ENCODE measurements at regions not wholly inside any gene's neighbourhood (a gene's known extent, or its start where the extent isn't known, plus 50 kb on each side); places are given as distances from the start of the nearest gene placed in this dataset.

DNA sequence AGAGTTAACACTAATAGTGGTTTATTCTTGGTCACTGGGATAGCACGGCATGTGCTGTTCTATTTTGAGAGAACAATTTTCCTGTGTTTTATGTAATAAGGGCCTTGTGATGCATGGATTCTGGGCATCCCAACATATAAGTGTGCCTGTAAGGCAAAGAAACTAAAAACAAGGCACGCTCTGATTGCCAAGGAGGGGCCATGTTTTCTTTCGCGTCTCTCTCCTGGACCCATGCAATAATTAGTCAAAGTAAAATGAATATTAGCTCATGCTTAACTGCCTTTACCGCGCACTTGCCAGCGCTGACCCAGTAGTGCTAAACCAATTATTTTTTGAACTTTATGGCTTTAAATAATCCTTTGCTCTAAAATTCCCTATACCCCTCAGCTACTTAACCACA lies 140.9 kb downstream of the PSAT1 start:
- in situ Hi-C loops (cut with MboI) = loop anchor here (25.0 kb wide), 2 partner anchors 699 to 1124 kb away; partner anchors contain the start of gene TLE4
- Histone ChIP-seq H2AFZ (no peak overlapping the region), H3K4me1 (ENCODE audit: insufficient read depth) (no peaks in the 10 kb centered on the region), H3K27ac (no peak overlapping the region), H3K79me2 (ENCODE audit: insufficient read depth) (no peaks in the 10 kb centered on the region), H4K20me1 (ENCODE audit: insufficient read depth) (no peaks in the 10 kb centered on the region), H3K4me2 (ENCODE audit: unreplicated experiment) (no peak overlapping the region), H3K9ac (no peak overlapping the region), H3K27me3 (replicated peaks; ENCODE audit: insufficient read depth) (peaks cover 23% of the 10 kb centered on the region), H3K9me2 (ENCODE audit: insufficient read depth) (no peaks in the 10 kb centered on the region), H3K9me3 (ENCODE audit: low read depth) (no peaks in the 10 kb centered on the region), H3K4me3 (no peak overlapping the region), H3K36me3 (ENCODE audit: low read depth) (no peaks in the 10 kb centered on the region), H3F3A (ENCODE audit: insufficient read depth) (no peaks in the 10 kb centered on the region)
- 61 to 72% methylated on average over 7 of the region's 7 CpGs for WGBS, 2 experiments (ENCODE audit: low coverage in 1 of 2, low lambda C conversion rate in 2 of 2, missing lambda C conversion rate in 2 of 2)
- DNase-seq = no peak
- TF ChIP-seq EZH2 (IDR thresholded peaks at IDR 0.05; ENCODE audit: insufficient read depth, poor library complexity, severe bottlenecking) = no peak
- no peak for TF ChIP-seq EZH2phosphoT487 (IDR thresholded peaks at IDR 0.05; ENCODE audit: insufficient read depth, low read depth)

DNA sequence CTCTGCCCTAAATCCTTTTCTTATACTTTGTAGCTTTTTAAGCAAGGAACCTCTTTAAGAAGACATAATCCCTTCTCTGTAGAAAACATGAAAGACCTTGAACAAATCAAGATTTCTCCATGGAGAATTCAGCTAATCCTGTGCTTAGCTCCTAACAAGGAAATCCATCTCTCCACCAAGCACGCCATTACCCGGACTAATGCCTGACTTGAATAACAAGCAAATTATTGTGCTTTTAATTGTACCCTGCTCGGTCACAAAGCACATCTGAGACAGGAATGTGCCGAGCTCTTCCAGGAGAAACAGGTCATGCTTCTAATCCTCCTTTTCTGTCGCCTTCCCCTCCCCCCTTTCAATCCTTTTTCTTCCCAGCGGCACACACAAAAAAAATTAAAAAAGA lies 141.3 kb downstream of the PSAT1 start:
- Histone ChIP-seq H3K4me3 (no peak overlapping the region), H3K9me3 (ENCODE audit: low read depth) (no peaks in the 10 kb centered on the region), H3K4me2 (ENCODE audit: unreplicated experiment) (no peak overlapping the region), H3K27me3 (replicated peaks; ENCODE audit: insufficient read depth) (peaks cover 23% of the 10 kb centered on the region), H3K27ac (no peak overlapping the region), H3K36me3 (ENCODE audit: low read depth) (no peaks in the 10 kb centered on the region), H2AFZ (no peak overlapping the region), H4K20me1 (ENCODE audit: insufficient read depth) (no peaks in the 10 kb centered on the region), H3F3A (ENCODE audit: insufficient read depth) (no peaks in the 10 kb centered on the region), H3K9ac (no peak overlapping the region), H3K9me2 (ENCODE audit: insufficient read depth) (no peaks in the 10 kb centered on the region), H3K79me2 (ENCODE audit: insufficient read depth) (no peaks in the 10 kb centered on the region), H3K4me1 (ENCODE audit: insufficient read depth) (no peaks in the 10 kb centered on the region)
- no peak for TF ChIP-seq EZH2 (IDR thresholded peaks at IDR 0.05; ENCODE audit: insufficient read depth, poor library complexity, severe bottlenecking)
- TF ChIP-seq EZH2phosphoT487 (IDR thresholded peaks at IDR 0.05; ENCODE audit: insufficient read depth, low read depth) = no peak
- in situ Hi-C loops (cut with MboI) = loop anchor here (25.0 kb wide), 2 partner anchors 699 to 1124 kb away; partner anchors contain the start of gene TLE4
- WGBS, 2 experiments (ENCODE audit: low coverage in 1 of 2, low lambda C conversion rate in 2 of 2, missing lambda C conversion rate in 2 of 2) = 81 to 85% methylated on average over 6 of the region's 6 CpGs
- DNase-seq = no peak

DNA sequence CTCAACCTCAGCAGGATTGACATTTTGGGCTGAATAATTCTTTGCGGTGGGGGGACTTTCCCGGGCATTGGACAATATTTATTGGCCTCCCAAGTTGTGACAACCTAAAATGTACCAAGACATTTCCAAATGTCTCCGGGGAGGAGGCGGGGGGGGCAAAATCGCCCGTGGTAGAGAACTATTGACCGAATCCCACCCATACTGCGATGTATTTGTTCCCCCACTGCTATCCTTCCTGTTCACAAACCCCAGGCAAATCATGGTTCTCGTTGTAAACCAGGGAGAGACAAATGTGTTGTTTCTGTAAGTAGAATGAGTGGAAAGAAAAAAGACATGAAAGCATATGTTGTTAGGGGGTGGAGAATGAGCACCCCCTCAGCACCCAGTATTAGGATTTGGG lies 141.9 kb downstream of the PSAT1 start:
- no peak for DNase-seq
- no peaks in the 10 kb centered on the region for H3F3A ChIP-seq (ENCODE audit: insufficient read depth)
- peak overlapping the region; percentile 38; the same call in 1 of the 2 replicates for H2AFZ ChIP-seq
- TF ChIP-seq EZH2 (IDR thresholded peaks at IDR 0.05; ENCODE audit: insufficient read depth, poor library complexity, severe bottlenecking) (no peak), EZH2phosphoT487 (IDR thresholded peaks at IDR 0.05; ENCODE audit: insufficient read depth, low read depth) (no peak)
- no peak overlapping the region for H3K27ac ChIP-seq
- H3K9me2 ChIP-seq (ENCODE audit: insufficient read depth) = no peaks in the 10 kb centered on the region
- H3K4me3 ChIP-seq = no peak overlapping the region
- H3K79me2 ChIP-seq (ENCODE audit: insufficient read depth) = no peaks in the 10 kb centered on the region
- no peak overlapping the region for H3K9ac ChIP-seq
- H3K4me1 ChIP-seq (ENCODE audit: insufficient read depth) = no peaks in the 10 kb centered on the region
- H3K36me3 ChIP-seq (ENCODE audit: low read depth) = no peaks in the 10 kb centered on the region
- H3K4me2 ChIP-seq (ENCODE audit: unreplicated experiment) = no peak overlapping the region
- WGBS, 2 experiments (ENCODE audit: low coverage in 1 of 2, low lambda C conversion rate in 2 of 2, missing lambda C conversion rate in 2 of 2) = 41 to 42% methylated on average over 9 of the region's 9 CpGs
- peaks cover 23% of the 10 kb centered on the region for H3K27me3 ChIP-seq (replicated peaks; ENCODE audit: insufficient read depth)
- in situ Hi-C loops (cut with MboI) = loop anchor here (25.0 kb wide), 2 partner anchors 699 to 1124 kb away; partner anchors contain the start of gene TLE4
- no peaks in the 10 kb centered on the region for H4K20me1 ChIP-seq (ENCODE audit: insufficient read depth)
- H3K9me3 ChIP-seq (ENCODE audit: low read depth) = no peaks in the 10 kb centered on the region

DNA sequence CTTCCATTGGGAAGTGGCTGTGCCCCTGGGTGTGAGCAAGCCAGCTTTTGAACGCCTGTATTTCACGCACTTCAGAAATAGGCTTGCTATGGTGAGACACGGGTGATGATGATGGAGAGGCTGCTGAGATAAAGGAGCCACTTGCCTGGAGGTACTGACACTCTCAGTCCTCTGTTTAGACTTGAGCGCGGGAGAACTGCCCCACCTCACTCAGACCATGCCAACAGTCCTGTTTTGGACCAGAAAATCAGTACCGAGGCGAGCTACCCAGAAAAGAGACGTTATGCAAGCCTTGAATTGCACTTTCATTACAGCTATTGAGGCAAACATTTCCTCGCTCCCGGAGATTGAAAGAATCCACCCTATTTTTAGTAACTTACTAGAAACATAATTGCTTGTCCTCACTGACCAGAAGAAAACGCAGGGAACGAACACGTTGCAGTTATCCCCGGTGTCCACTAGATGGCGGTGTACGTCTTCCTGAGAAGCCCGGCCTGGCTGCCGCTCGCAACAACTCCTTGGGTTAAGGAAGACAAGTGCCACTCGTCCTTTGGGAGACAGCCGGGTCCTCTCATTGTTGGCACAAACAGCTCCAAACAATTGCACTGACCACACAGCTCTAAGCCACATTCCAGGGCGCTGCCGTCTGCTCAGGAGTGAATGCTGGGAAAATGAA lies 142.4 kb downstream of the PSAT1 start:
- no peak overlapping the region for H3K9ac ChIP-seq
- H3F3A ChIP-seq (ENCODE audit: insufficient read depth) = no peaks in the 10 kb centered on the region
- H3K9me3 ChIP-seq (ENCODE audit: low read depth) = no peaks in the 10 kb centered on the region
- peak overlapping the region; percentile 38; the same call in 1 of the 2 replicates for H3K4me3 ChIP-seq
- H3K36me3 ChIP-seq (ENCODE audit: low read depth) = no peaks in the 10 kb centered on the region
- H3K27ac ChIP-seq = no peak overlapping the region
- H4K20me1 ChIP-seq (ENCODE audit: insufficient read depth) = no peaks in the 10 kb centered on the region
- in situ Hi-C loops (cut with MboI) = loop anchor here (25.0 kb wide), 2 partner anchors 698 to 1123 kb away; partner anchors contain the start of gene TLE4
- H3K4me1 ChIP-seq (ENCODE audit: insufficient read depth) = no peaks in the 10 kb centered on the region
- TF ChIP-seq EZH2phosphoT487 (IDR thresholded peaks at IDR 0.05; ENCODE audit: insufficient read depth, low read depth) = no peak
- no peak for TF ChIP-seq EZH2 (IDR thresholded peaks at IDR 0.05; ENCODE audit: insufficient read depth, poor library complexity, severe bottlenecking)
- no peaks in the 10 kb centered on the region for H3K79me2 ChIP-seq (ENCODE audit: insufficient read depth)
- peak overlapping the region; percentile 38 for H2AFZ ChIP-seq
- DNase-seq = peak; percentile 84
- 8% methylated on average over 23 of the region's 23 CpGs for WGBS, 2 experiments (ENCODE audit: low coverage in 1 of 2, low lambda C conversion rate in 2 of 2, missing lambda C conversion rate in 2 of 2)
- peak overlapping the region; percentile 67 for H3K4me2 ChIP-seq (ENCODE audit: unreplicated experiment)
- no peaks in the 10 kb centered on the region for H3K9me2 ChIP-seq (ENCODE audit: insufficient read depth)
- peaks cover 20% of the 10 kb centered on the region for H3K27me3 ChIP-seq (replicated peaks; ENCODE audit: insufficient read depth)

Data from GM23248 (cell line).